ENCODE measurements at regions not wholly inside any gene's neighbourhood (a gene's known extent, or its start where the extent isn't known, plus 50 kb on each side); places are given as distances from the start of the nearest gene placed in this dataset.

DNA sequence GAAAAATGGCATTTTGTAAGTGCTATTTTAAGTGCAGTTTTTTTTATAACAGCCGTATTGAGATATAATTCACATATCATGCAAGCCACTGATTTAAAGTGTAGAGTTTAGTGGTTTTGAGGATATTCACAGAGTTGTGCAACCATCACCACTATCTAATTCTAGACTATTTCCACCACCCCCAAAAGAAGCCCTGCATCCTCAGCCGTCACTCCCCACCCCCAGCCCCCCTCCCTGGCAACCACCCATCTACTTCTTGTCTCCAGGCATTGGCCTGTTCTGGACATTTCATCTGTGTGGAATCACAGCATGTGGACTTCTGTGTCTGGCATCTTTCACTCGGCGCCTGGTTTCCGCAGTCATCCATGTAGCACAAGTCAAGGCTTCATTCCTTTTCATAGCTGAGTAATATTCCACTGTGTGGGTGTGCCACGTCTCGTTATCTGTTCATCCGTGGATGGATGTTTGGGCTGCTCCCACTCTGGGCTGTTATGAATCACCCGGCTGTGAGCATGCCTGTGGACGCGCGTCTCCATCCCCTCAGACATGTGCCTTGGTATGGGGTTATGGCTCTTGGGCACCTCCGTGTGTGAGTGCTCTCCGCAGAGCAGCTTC, 138.4 kb upstream of the CIBAR2 start:
- Mint-ChIP-seq H3K4me3 (no peak overlapping the region), H3K36me3 (ENCODE audit: low read depth) (no peaks in the 10 kb centered on the region), H3K9me3 (no peaks in the 10 kb centered on the region), H3K27ac (no peak overlapping the region), H3K27me3 (ENCODE audit: low read depth) (no peaks in the 10 kb centered on the region), H3K4me1 (ENCODE audit: low read depth) (no peaks in the 10 kb centered on the region)

DNA sequence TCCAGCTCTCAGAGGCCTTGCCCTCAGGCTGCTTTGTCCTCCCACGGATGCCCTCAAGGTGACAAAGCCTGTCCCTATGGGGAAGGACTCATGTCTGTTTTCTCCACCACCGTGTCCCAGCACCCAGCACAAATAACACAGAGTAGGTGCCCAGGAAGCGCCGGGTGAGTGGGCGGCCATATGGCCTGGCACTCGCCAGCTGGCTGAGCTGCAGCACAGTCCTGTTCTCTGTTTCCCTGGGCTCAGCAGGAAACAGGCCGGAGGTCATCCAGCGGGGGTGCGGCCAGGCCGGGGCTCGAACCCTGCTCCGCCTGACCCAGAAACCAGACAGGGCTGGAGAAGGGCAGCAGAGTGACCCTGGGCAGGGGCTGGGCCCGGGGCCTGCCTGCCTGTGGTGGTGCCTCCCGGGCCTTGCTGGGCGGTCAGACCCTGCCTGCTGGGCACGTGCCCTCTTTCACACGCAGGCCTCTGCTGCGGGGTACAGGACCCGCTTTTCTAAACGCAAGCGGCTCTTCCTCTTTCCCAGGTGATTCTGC, 139.0 kb upstream of the CIBAR2 start:
- H3K36me3 Mint-ChIP-seq (ENCODE audit: low read depth): no peaks in the 10 kb centered on the region
- no peak overlapping the region for H3K27ac Mint-ChIP-seq
- H3K9me3 Mint-ChIP-seq: no peaks in the 10 kb centered on the region
- H3K4me3 Mint-ChIP-seq: no peak overlapping the region
- H3K27me3 Mint-ChIP-seq (ENCODE audit: low read depth): no peaks in the 10 kb centered on the region
- H3K4me1 Mint-ChIP-seq (ENCODE audit: low read depth): no peaks in the 10 kb centered on the region

DNA sequence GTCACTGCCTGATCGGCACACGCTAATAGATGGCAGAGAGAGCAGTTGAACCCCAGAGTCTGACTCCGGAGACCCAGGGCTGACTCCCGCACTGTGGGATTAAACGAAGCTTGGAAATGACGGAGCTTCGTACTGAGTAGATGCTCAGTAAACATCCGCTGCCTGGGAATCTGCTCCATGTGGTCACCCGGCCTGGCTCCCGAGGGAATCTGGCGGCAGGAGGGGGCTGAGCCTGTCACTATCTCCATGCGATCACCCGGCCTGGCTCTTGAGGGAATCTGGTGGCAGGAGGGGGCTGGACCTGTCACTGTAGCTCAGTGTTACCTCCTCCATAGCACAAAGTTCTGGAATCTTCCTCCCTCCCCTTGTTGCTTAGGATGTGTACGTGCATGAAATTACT, 139.7 kb upstream of the CIBAR2 start:
- Mint-ChIP-seq H3K36me3 (ENCODE audit: low read depth) (no peaks in the 10 kb centered on the region), H3K9me3 (no peaks in the 10 kb centered on the region), H3K27me3 (ENCODE audit: low read depth) (no peaks in the 10 kb centered on the region), H3K27ac (no peak overlapping the region), H3K4me3 (no peak overlapping the region), H3K4me1 (ENCODE audit: low read depth) (no peaks in the 10 kb centered on the region)

DNA sequence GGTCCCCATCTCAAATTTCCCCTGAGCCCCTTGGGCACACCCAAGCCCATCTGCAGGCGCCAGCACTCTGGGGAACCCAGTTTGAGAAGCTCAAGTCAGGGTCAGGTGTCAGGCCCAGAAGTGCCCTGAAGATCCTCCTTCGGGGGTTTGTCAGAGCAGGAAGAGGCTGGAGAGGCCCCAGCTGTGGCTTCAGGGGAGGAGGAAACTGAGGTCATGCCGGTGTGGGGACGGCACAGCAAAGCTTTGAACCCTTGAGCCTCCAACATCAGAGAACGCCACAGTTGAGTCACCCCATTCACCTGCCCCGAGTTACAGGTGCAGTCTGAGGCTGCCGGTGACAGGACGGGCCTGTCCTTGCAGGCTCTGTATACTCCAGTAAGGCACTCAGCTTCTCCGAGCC, 140.2 kb upstream of the CIBAR2 start:
- Mint-ChIP-seq H3K9me3 (no peaks in the 10 kb centered on the region), H3K4me1 (ENCODE audit: low read depth) (no peaks in the 10 kb centered on the region), H3K36me3 (ENCODE audit: low read depth) (no peaks in the 10 kb centered on the region), H3K27ac (no peak overlapping the region), H3K27me3 (ENCODE audit: low read depth) (no peaks in the 10 kb centered on the region), H3K4me3 (no peak overlapping the region)

DNA sequence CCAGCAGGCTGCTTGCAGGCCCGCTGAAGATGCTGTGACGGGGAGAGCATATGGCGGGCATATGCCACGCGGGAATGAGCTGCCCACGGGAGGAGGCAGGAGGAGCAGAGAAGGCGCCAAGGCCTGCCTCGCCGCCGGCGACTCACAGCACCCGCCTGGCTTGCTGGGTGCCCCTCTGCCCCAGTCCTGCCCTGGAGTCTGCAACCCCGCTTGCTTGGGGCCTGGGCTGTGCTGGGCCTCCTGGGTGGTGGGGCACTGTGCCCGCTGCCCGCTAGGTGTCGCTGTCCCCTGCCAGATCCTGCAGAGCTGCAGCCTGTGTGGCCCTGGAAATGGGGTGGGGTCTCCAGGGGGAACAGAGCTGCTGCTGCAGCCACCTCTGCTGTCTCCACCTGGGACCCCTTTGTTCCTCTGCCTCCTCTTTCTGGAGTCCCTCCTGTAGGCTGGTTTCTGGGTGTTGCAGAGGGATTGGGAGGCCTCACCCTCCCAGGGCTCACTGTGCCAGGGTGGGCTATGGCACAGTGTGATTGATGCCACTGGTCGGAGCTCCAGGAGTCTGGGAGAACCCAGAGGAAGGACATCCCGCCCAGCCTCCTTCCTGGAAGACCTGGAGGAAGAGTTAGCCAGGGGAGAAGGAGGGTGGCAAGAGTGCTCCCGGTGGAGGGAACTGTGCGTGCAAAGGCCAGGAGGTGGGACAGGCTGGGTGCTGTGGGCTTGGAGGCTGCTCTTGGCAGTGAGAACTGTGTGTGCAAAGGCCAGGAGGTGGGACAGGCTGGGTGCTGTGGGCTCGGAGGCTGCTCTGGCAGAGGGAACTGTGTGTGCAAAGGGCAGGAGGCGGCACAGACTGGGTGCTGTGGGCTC, 141.0 kb upstream of the CIBAR2 start:
- Mint-ChIP-seq H3K27me3 (ENCODE audit: low read depth) (no peaks in the 10 kb centered on the region), H3K27ac (no peak overlapping the region), H3K4me1 (ENCODE audit: low read depth) (no peaks in the 10 kb centered on the region), H3K36me3 (ENCODE audit: low read depth) (no peaks in the 10 kb centered on the region), H3K9me3 (no peaks in the 10 kb centered on the region), H3K4me3 (no peak overlapping the region)

DNA sequence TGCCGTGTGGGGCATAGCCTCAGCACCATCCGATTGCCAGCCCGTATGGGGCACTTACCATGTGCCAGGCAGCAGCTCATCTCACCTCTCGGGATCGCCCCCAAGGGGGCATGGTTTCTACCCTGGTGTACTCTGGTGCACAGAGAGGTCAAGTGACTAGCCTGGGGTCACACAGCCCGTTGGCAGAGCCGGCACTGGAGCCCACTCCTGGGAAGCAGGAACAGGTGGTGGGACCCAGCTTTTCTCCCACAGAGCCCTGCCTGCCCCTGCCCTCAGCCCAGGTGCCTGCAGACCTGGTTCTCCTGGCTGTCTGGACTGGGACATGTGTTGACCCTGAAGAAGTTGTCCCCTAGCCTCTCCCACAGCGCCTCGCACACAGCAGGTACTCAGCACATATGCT, 141.8 kb upstream of the CIBAR2 start:
- Mint-ChIP-seq H3K27me3 (ENCODE audit: low read depth) (no peaks in the 10 kb centered on the region), H3K36me3 (ENCODE audit: low read depth) (no peaks in the 10 kb centered on the region), H3K9me3 (no peaks in the 10 kb centered on the region), H3K27ac (no peak overlapping the region), H3K4me1 (ENCODE audit: low read depth) (no peaks in the 10 kb centered on the region), H3K4me3 (no peak overlapping the region)

DNA sequence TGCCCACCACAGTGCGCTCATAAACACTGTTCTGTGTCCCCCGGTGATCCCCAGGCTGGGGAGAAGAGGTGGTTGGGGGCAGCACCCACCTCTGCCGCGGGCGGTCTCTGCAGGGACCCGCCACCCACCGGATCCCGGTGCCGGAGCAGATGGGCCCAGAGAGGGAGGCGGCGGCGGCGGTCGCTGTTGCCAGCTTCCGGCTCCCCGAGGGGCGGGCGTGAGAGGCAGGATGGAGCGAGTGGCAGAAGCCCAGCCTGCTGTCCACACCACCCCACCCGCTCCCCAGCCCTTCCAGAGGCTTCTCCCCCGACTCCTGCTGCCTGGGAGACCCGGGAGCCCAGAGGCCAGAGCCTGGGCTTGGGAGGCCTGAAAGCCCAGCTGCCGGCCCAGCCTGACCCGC, 142.6 kb upstream of the CIBAR2 start:
- no peaks in the 10 kb centered on the region for H3K4me1 Mint-ChIP-seq (ENCODE audit: low read depth)

DNA sequence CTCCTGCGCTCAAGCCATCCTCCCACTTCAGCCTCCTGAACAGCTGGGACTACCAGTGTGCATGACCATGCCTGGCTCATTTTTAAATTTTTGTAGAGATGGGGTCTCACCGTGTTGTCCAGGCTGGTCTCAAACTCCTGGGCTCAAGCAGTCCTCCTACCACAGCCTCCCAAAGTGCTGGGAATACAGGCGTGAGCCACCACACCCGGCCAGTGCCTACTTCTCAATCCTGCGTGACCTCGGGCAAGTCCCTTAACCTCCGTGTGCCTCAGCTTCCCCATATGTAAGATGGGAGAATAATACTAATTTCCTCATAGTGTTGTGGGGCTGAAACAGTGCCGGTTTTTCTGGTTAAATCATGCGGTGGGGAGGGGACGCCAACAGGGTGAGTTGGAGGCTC, 143.5 kb upstream of the CIBAR2 start:
- H3K36me3 Mint-ChIP-seq (ENCODE audit: low read depth): no peaks in the 10 kb centered on the region
- H3K4me1 Mint-ChIP-seq (ENCODE audit: low read depth): no peaks in the 10 kb centered on the region
- no peaks in the 10 kb centered on the region for H3K9me3 Mint-ChIP-seq
- no peak overlapping the region for H3K4me3 Mint-ChIP-seq
- no peak overlapping the region for H3K27ac Mint-ChIP-seq
- no peaks in the 10 kb centered on the region for H3K27me3 Mint-ChIP-seq (ENCODE audit: low read depth)

More for the DNA sequence above, 142.6 kb upstream of the CIBAR2 start:
- Mint-ChIP-seq H3K27ac (no peak overlapping the region), H3K4me3 (no peak overlapping the region), H3K27me3 (ENCODE audit: low read depth) (no peaks in the 10 kb centered on the region), H3K9me3 (no peaks in the 10 kb centered on the region), H3K36me3 (ENCODE audit: low read depth) (no peaks in the 10 kb centered on the region)

DNA sequence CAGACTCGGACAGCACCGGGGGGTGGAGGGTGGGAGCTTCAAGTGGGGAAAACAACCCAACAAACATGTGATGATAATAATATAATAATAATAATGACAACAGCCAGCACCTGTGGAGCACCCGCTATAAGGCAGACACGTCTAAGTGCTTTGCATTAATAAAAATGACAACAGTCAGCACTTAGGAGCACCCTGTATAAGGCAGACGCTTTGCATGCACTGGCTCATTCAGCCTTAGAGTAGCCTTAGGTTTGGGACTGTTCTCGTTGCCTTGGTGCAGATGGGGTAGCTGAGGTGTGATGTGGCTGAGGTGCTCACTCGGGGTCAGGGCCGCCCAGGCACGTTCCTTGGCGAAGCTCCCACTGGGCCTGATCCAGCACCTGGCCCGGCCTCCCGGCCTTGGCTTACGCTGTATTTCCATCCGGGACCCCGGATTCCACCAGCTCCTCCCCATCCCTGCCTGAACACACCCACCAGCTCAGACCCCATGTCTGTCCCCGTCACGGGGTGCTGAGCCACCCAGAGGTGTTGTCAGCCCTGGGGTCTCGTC, 144.0 kb upstream of the CIBAR2 start:
- Mint-ChIP-seq H3K27ac (no peak overlapping the region), H3K36me3 (ENCODE audit: low read depth) (no peaks in the 10 kb centered on the region), H3K4me1 (ENCODE audit: low read depth) (no peaks in the 10 kb centered on the region), H3K9me3 (no peaks in the 10 kb centered on the region), H3K27me3 (ENCODE audit: low read depth) (no peaks in the 10 kb centered on the region), H3K4me3 (no peak overlapping the region)

DNA sequence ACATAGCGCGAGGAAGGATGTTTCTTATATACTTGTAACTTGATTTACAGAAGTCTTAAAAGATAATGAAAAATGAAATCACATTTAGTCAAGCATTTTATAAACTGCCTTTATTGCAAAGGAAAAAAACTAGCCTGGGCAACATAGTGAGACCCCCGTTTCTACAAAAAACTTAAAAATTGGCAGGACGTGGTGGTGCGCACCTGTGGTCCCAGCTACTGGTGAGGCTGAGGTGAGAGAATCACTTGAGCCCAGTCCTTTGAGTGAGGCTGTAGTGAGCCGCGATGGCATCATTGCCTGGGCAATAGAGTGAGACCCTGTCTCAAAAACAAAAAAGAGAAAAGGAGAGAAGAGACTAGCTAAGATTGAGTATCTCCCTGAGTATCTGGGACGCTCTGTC, 145.2 kb upstream of the CIBAR2 start:
- peaks cover 5% of the 10 kb centered on the region for H3K27me3 Mint-ChIP-seq (ENCODE audit: low read depth)
- no peak overlapping the region for H3K4me3 Mint-ChIP-seq
- H3K27ac Mint-ChIP-seq: no peak overlapping the region
- no peaks in the 10 kb centered on the region for H3K9me3 Mint-ChIP-seq
- no peaks in the 10 kb centered on the region for H3K4me1 Mint-ChIP-seq (ENCODE audit: low read depth)
- H3K36me3 Mint-ChIP-seq (ENCODE audit: low read depth): no peaks in the 10 kb centered on the region

DNA sequence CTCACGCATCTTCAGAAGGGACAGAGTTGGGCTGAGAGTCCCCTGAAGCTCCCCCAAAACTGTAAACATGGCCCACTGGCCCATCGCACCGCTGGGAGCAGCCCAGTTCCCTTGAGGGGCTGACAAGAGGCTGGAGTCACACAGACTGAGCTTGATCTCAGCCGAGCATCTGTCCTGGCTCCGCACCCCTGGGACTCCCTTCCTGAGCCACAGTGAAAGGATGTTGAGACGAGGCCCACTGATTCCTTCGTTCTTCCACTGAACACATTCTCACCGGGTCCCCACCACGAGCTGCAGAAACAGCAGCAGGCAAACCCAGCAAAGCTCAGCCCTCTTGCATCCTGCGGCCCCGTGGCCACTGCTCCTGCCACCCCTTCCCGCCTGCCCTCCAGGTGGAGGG, 145.9 kb upstream of the CIBAR2 start:
- H3K9me3 Mint-ChIP-seq: no peaks in the 10 kb centered on the region
- H3K36me3 Mint-ChIP-seq (ENCODE audit: low read depth): no peaks in the 10 kb centered on the region
- H3K27me3 Mint-ChIP-seq (ENCODE audit: low read depth): peaks cover 11% of the 10 kb centered on the region
- no peaks in the 10 kb centered on the region for H3K4me1 Mint-ChIP-seq (ENCODE audit: low read depth)
- no peak overlapping the region for H3K27ac Mint-ChIP-seq
- no peak overlapping the region for H3K4me3 Mint-ChIP-seq

DNA sequence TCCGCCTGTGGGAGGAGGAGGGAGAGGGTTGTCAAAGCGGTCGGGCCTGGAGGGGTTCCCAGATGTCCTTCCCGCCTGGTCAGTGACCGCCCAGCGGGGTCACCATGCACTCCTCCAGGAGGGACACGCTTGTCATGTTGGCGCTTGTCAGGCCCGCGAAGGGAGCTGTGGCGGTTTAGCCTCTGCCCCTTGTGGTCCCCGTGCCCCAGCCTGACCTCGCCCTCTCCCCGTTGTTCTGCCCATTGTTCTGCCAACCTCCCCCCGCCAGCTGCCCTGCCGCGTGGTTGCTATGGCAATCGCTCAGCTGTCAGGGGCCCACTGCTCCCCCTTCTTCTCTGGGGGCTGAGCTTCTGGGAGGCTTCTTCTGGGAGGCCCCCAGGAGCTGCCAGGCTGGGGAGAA, 146.4 kb upstream of the CIBAR2 start:
- Mint-ChIP-seq H3K27ac (no peak overlapping the region), H3K4me3 (no peak overlapping the region), H3K9me3 (no peaks in the 10 kb centered on the region)

DNA sequence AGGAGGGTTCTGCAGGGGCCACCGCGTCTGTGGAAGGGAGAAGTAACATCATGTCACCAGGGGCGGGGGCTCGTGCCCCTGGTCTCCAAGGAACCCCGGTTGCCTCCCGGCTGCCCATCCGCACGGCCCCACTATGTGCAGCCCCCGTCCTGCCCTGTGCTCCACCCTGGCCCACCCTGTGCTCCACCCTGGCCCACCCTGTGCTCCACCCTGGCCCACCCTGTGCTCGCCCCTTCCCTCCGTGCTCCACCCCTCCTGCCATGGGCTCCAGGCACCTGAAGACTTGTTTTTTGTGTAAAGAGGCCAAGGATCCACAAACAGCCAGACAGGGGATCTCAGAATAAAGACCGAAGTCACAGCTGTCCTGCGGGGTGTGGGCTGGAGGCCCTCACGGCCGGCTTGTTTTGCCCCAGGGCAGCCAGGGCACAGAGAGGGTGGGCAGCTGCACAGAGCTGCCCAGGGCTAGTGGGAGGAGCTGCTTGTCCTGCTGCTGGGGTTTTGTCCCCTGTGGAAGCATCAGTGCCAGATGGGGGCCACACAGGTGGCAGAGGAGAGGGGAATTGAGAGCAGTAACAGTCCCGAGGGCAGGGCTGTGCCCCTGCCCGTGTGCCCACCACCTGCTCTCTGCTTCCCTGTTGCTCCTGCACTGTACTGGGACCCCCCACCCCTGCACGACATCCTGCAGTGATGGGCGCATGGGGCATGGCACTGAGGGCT, 147.0 kb upstream of the CIBAR2 start:
- Mint-ChIP-seq H3K4me1 (ENCODE audit: low read depth) (no peaks in the 10 kb centered on the region), H3K27ac (no peak overlapping the region), H3K27me3 (ENCODE audit: low read depth) (peaks cover 11% of the 10 kb centered on the region), H3K4me3 (no peak overlapping the region), H3K9me3 (no peaks in the 10 kb centered on the region), H3K36me3 (ENCODE audit: low read depth) (no peaks in the 10 kb centered on the region)

More for the DNA sequence above, 146.4 kb upstream of the CIBAR2 start:
- H3K4me1 Mint-ChIP-seq (ENCODE audit: low read depth): no peaks in the 10 kb centered on the region
- H3K36me3 Mint-ChIP-seq (ENCODE audit: low read depth): no peaks in the 10 kb centered on the region
- H3K27me3 Mint-ChIP-seq (ENCODE audit: low read depth): peaks cover 11% of the 10 kb centered on the region

DNA sequence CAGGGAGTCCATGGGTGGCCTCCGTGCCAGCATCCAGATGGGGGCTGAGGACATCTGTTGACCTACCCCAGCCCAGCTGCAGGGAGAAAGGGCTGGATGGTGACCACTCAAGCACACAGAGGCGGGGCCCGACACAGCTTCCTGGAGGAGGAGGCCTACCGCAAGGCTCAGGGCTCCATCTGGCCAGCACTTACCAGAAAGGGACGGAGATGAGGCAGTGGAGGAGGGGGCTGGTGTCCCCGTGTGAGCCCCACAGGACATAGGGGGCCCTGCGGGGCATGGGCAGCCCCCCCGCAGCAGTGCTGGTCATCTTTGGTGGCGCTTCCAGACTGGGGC, 147.5 kb upstream of the CIBAR2 start:
- H3K27ac Mint-ChIP-seq: no peak overlapping the region
- peaks cover 11% of the 10 kb centered on the region for H3K27me3 Mint-ChIP-seq (ENCODE audit: low read depth)
- no peaks in the 10 kb centered on the region for H3K4me1 Mint-ChIP-seq (ENCODE audit: low read depth)
- no peaks in the 10 kb centered on the region for H3K36me3 Mint-ChIP-seq (ENCODE audit: low read depth)
- H3K4me3 Mint-ChIP-seq: no peak overlapping the region
- no peaks in the 10 kb centered on the region for H3K9me3 Mint-ChIP-seq

All from T-helper 1 cell treated with Interleukin-12 subunit alpha and Interleukin-12 subunit beta and Interleukin-4 antibody, amounts not matched to agents 30 μg/mL and 1 μg/mL, for 36 hours (primary cell).